ENCODE measurements at regions not wholly inside any gene's neighbourhood (a gene's known extent, or its start where the extent isn't known, plus 50 kb on each side); places are given as distances from the start of the nearest gene placed in this dataset.

GRCh38 chr12:113573148-113573547, 101.5 kb upstream of the LHX5 start:
- H3K27me3 ChIP-seq, result no peaks in the 10 kb centered on the region
- H3K9me3 ChIP-seq, result no peaks in the 10 kb centered on the region
- TF ChIP-seq CTCF (IDR thresholded peaks at IDR 0.05) (no peak), POLR2A (IDR thresholded peaks at IDR 0.05) (no peak)
- no peak overlapping the region for H3K4me3 ChIP-seq
- 85 to 96% methylated on average over 1 of the region's 1 CpG for WGBS, 2 donors
- no peak for DNase-seq
- H3K4me1 ChIP-seq, result no peaks in the 10 kb centered on the region
- H3K27ac ChIP-seq, result no peak overlapping the region
- intact Hi-C loops (cut with DNase I; ENCODE audit: low total_unique reads), result no loop called here
- no peaks in the 10 kb centered on the region for H3K36me3 ChIP-seq (ENCODE audit: low read depth, missing control alignments)

DNA sequence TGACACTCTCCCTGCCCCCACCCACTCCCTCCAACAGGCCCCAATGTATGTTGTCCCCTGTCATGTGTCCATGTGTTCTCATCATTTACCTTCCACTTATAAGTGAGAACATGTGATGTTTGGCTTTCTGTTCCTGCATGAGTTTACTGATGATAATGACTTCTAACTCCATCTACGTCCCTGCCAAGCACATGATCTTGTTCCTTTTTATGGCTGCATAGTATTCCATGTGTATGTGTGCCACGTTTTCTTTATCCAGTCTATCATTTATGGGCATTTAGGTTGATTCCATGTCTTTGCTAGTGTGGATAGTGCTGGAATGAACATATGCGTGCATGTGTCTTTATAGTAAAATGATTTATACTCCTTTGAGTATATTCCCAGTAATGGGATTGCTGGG, 100.0 kb upstream of the LHX5 start:
- no peak for DNase-seq
- Histone ChIP-seq H3K36me3 (ENCODE audit: low read depth, missing control alignments) (no peaks in the 10 kb centered on the region), H3K9me3 (no peaks in the 10 kb centered on the region), H3K27me3 (no peaks in the 10 kb centered on the region), H3K27ac (no peak overlapping the region), H3K4me1 (no peaks in the 10 kb centered on the region), H3K4me3 (no peak overlapping the region)
- 75 to 83% methylated on average over 3 of the region's 3 CpGs for WGBS, 2 donors
- TF ChIP-seq POLR2A (IDR thresholded peaks at IDR 0.05) (no peak), CTCF (IDR thresholded peaks at IDR 0.05) (no peak)
- intact Hi-C loops (cut with DNase I; ENCODE audit: low total_unique reads), result no loop called here

- WGBS, 2 donors, result 34 to 43% methylated on average over 12 to 14 of the region's 17 CpGs
- H3K4me3 ChIP-seq, result no peak overlapping the region
- H3K4me1 ChIP-seq, result no peaks in the 10 kb centered on the region
- TF ChIP-seq POLR2A (IDR thresholded peaks at IDR 0.05) (no peak), CTCF (IDR thresholded peaks at IDR 0.05) (no peak)
- no peak overlapping the region for H3K27ac ChIP-seq
- H3K27me3 ChIP-seq, result no peaks in the 10 kb centered on the region
- H3K36me3 ChIP-seq (ENCODE audit: low read depth, missing control alignments), result no peaks in the 10 kb centered on the region
- DNase-seq, result no peak
- no peaks in the 10 kb centered on the region for H3K9me3 ChIP-seq
- intact Hi-C loops (cut with DNase I; ENCODE audit: low total_unique reads), result no loop called here
Observed at GRCh38 chr12:113569806-113570205, 98.1 kb upstream of the LHX5 start.

GRCh38 chr12:113568021-113568420, 96.3 kb upstream of the LHX5 start:
- intact Hi-C loops (cut with DNase I; ENCODE audit: low total_unique reads), result no loop called here
- 84 to 93% methylated on average over 2 of the region's 2 CpGs for WGBS, 2 donors
- H3K36me3 ChIP-seq (ENCODE audit: low read depth, missing control alignments), result no peaks in the 10 kb centered on the region
- H3K4me1 ChIP-seq, result no peaks in the 10 kb centered on the region
- no peaks in the 10 kb centered on the region for H3K9me3 ChIP-seq
- no peak overlapping the region for H3K4me3 ChIP-seq
- H3K27me3 ChIP-seq, result no peaks in the 10 kb centered on the region
- TF ChIP-seq POLR2A (IDR thresholded peaks at IDR 0.05) (no peak), CTCF (IDR thresholded peaks at IDR 0.05) (no peak)
- H3K27ac ChIP-seq, result no peak overlapping the region
- no peak for DNase-seq

DNA sequence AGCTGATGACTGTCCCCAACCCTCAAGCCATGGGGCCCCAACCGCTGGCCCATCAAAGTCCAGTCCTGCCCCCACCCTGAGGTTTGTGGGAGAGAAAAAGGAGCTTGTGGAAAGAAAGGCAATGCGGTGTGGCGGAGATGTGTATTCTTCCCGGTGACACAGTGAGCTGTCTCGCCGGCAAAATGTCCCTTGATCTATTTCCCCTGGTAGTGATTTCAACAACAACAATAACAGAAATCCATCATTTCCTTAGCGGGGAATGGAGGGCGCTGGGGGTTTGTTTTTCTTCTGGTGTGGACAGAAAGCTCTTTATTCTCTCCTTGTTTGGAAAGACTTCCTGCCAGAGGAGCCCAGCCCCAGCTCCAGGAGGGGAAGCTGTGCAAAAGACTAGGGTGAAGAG, 93.7 kb upstream of the LHX5 start:
- no peak overlapping the region for H3K4me3 ChIP-seq
- DNase-seq, result no peak
- no peaks in the 10 kb centered on the region for H3K4me1 ChIP-seq
- no peaks in the 10 kb centered on the region for H3K9me3 ChIP-seq
- H3K36me3 ChIP-seq (ENCODE audit: low read depth, missing control alignments), result no peaks in the 10 kb centered on the region
- TF ChIP-seq CTCF (IDR thresholded peaks at IDR 0.05) (no peak), POLR2A (IDR thresholded peaks at IDR 0.05) (no peak)
- H3K27me3 ChIP-seq, result no peaks in the 10 kb centered on the region
- intact Hi-C loops (cut with DNase I; ENCODE audit: low total_unique reads), result no loop called here
- no peak overlapping the region for H3K27ac ChIP-seq
- WGBS, 2 donors, result 60 to 69% methylated on average over 8 of the region's 8 CpGs

All from testis (tissue), 2 donors.